HCT116 (cell line): ENCODE measurements at regions not wholly inside any gene's neighbourhood (a gene's known extent, or its start where the extent isn't known, plus 50 kb on each side); places are given as distances from the start of the nearest gene placed in this dataset.

ENCODE experiments used
- ATAC-seq: fragments of 200-7000 bp; cut with Tn5 transposase; 2 replicates; pipeline ENCODE4 v1.9.1; 2020; ENCODE audit warnings: mild to moderate bottlenecking, moderate library complexity
- BruUV-seq: library from RNA; stranded (reverse); fragments of 400-500 nt; replicated peaks from 2 replicates; lab custom pipeline; 2021; lab: Mats Ljungman, UMichigan
- CTCF ChIA-PET: fragments of 300-600 bp; sonication (Branson Sonifier 250); formaldehyde crosslinking; loops from one replicate; lab custom pipeline; 2021; ENCODE audit warnings: antibody characterized with exemption; lab: Charles Lee
- POLR2A ChIA-PET: fragments of 300-600, 350-600 bp; sonication (Branson Sonifier 250); formaldehyde crosslinking; loops from one replicate; lab custom pipeline; 2021; ENCODE audit warnings: antibody characterized with exemption; lab: Charles Lee
- RAD21 ChIA-PET, 2 experiments: fragments of 300-600 bp; sonication (Branson Sonifier 250); formaldehyde crosslinking; loops; one replicate each; lab custom pipeline; 2023; ENCODE audit warnings: low total read pairs in 2 of 2; ENCODE audit not compliant: uncharacterized antibody in 2 of 2, unreplicated experiment in 2 of 2, low non-redundant PET in 1 of 2; lab: Charles Lee
- DNase-seq: peaks from one replicate; pipeline ENCODE4 v3.0.0-alpha.2; 2010; ENCODE audit warnings: low read depth, low spot score
- H2AFZ ChIP-seq: fragments of 200-600 bp; shearing (Covaris generic), sonication (generic); 2 replicates; pipeline ENCODE4 v1.6.1; 2017; ENCODE audit warnings: low read depth, mixed run types, mixed read lengths, antibody characterized with exemption, low read length; ENCODE audit not compliant: poor library complexity, severe bottlenecking
- H3K27ac ChIP-seq: 2 replicates; pipeline ENCODE4 v1.5.1; 2012; ENCODE audit warnings: low read depth, low read length
- H3K27me3 ChIP-seq: fragments of 200-600 bp; sonication (generic); 2 replicates; pipeline ENCODE4 v1.6.1; 2016; ENCODE audit warnings: mixed run types, low read length, mixed read lengths; ENCODE audit not compliant: insufficient read depth
- H3K36me3 ChIP-seq, 2 experiments: fragments of 200-500 bp in 1 of 2; fragments of 200-600 bp in 1 of 2; sonication (Bioruptor generic) in 1 of 2; sonication (generic) in 1 of 2; 2 replicates each; pipeline versions ENCODE4 v1.5.1 to v1.6.1; 2014 to 2016; ENCODE audit warnings: low read length in 2 of 2, inconsistent platforms in 1 of 2, mixed read lengths in 1 of 2, mixed run types in 1 of 2; ENCODE audit not compliant: insufficient read depth in 2 of 2, control insufficient read depth in 1 of 2
- H3K4me1 ChIP-seq, 2 experiments: fragments of 200-600 bp in 1 of 2; sonication (generic) in 1 of 2; 2 replicates each; pipeline versions ENCODE4 v1.5.1 to v1.6.1; 2012 to 2017; ENCODE audit warnings: low read length in 2 of 2, inconsistent platforms in 1 of 2, mild to moderate bottlenecking in 1 of 2, mixed read lengths in 1 of 2, mixed run types in 1 of 2, moderate library complexity in 1 of 2; ENCODE audit not compliant: insufficient read depth in 2 of 2, control insufficient read depth in 1 of 2
- H3K4me2 ChIP-seq: fragments of 200-600 bp; sonication (generic); 2 replicates; pipeline ENCODE4 v1.6.1; 2017; ENCODE audit warnings: mixed run types, low read length, mixed read lengths
- H3K4me3 ChIP-seq, 2 experiments: fragments of 200-600 bp in 1 of 2; sonication (generic) in 1 of 2; replicated peaks in 1 of 2; 2 replicates each; pipeline ENCODE4 v1.5.1; 2011 to 2016; ENCODE audit warnings: low read length in 2 of 2, control low read depth in 1 of 2, low read depth in 1 of 2, mild to moderate bottlenecking in 1 of 2, mixed read lengths in 1 of 2, mixed run types in 1 of 2
- H3K79me2 ChIP-seq: fragments of 200-600 bp; sonication (generic); 2 replicates; pipeline ENCODE4 v1.6.1; 2017; ENCODE audit warnings: mild to moderate bottlenecking, mixed run types, low read length, moderate library complexity, mixed read lengths; ENCODE audit not compliant: insufficient read depth
- H3K9ac ChIP-seq: fragments of 200-600 bp; sonication (generic); 2 replicates; pipeline ENCODE4 v1.6.1; 2016; ENCODE audit warnings: low read length, mixed read lengths
- H3K9me2 ChIP-seq: fragments of 200-600 bp; sonication (generic), shearing (Covaris generic); 2 replicates; pipeline ENCODE4 v1.6.1; 2017; ENCODE audit warnings: mixed run types, mild to moderate bottlenecking, moderate library complexity; ENCODE audit not compliant: insufficient read depth
- H3K9me3 ChIP-seq, 2 experiments: fragments of 200-500 bp in 1 of 2; fragments of 200-600 bp in 1 of 2; sonication (Bioruptor generic) in 1 of 2; sonication (generic) in 1 of 2; 2 replicates each; pipeline ENCODE4 v1.6.1; 2014 to 2017; ENCODE audit warnings: low read length in 2 of 2, mixed read lengths in 2 of 2, inconsistent platforms in 1 of 2, low read depth in 1 of 2, mild to moderate bottlenecking in 1 of 2, mixed run types in 1 of 2, moderate library complexity in 1 of 2; ENCODE audit not compliant: control insufficient read depth in 1 of 2, insufficient read depth in 1 of 2
- H4K20me1 ChIP-seq: fragments of 200-600 bp; sonication (generic), shearing (Covaris generic); 2 replicates; pipeline ENCODE4 v1.6.1; 2017; ENCODE audit warnings: mixed run types, mild to moderate bottlenecking, moderate library complexity; ENCODE audit not compliant: insufficient read depth
- CBX3 ChIP-seq: IDR thresholded peaks from 2 replicates; pipeline ENCODE4 v1.6.1; 2012; ENCODE audit warnings: low read depth
- EGR1 ChIP-seq: IDR thresholded peaks from 2 replicates; pipeline ENCODE4 v1.6.1; 2012; ENCODE audit warnings: low read depth
- EZH2 ChIP-seq: fragments of 200-600 bp; sonication (generic); IDR thresholded peaks from 2 replicates; pipeline ENCODE4 v1.6.1; 2017; ENCODE audit warnings: antibody characterized with exemption, mixed run types
- EZH2phosphoT487 ChIP-seq: fragments of 200-600 bp; IDR thresholded peaks from 2 replicates; pipeline ENCODE4 v1.6.1; 2018; ENCODE audit warnings: antibody characterized with exemption, borderline replicate concordance
- JUND ChIP-seq: IDR thresholded peaks from 2 replicates; pipeline ENCODE4 v1.6.1; 2012
- POLR2A ChIP-seq: IDR thresholded peaks from 2 replicates; pipeline ENCODE4 v1.7.0; 2011; ENCODE audit warnings: borderline replicate concordance; ENCODE audit not compliant: insufficient read depth, insufficient read length; ENCODE audit errors: extremely low read depth
- RAD21 ChIP-seq: IDR thresholded peaks from 2 replicates; pipeline ENCODE4 v1.6.1; 2012; ENCODE audit warnings: low read depth, mild to moderate bottlenecking
- SIN3A ChIP-seq: IDR thresholded peaks from 2 replicates; pipeline ENCODE4 v1.6.1; 2012; ENCODE audit warnings: low read depth
- SP1 ChIP-seq: IDR thresholded peaks from 2 replicates; pipeline ENCODE4 v1.6.1; 2012; ENCODE audit warnings: low read depth
- YY1 ChIP-seq: IDR thresholded peaks from 2 replicates; pipeline ENCODE4 v1.6.1; 2011; ENCODE audit warnings: low read length, low read depth, moderate library complexity, mild to moderate bottlenecking; ENCODE audit not compliant: insufficient replicate concordance; ENCODE audit errors: extremely low read depth
- ZNF274 ChIP-seq: fragments of 200-500 bp; sonication (Bioruptor generic); IDR thresholded peaks from 2 replicates; pipeline ENCODE4 v1.6.1; 2014; ENCODE audit warnings: mild to moderate bottlenecking, low read depth, low read length, inconsistent platforms
- intact Hi-C: fragments of 100-400 bp; cut with micrococcal nuclease; formaldehyde crosslinking; loops from 2 replicates; pipeline ENCODE4 v1.10.0; 2022
- TF ChIP-seq, protein P1 (sequence below): IDR thresholded peaks from 2 replicates; pipeline ENCODE4 v1.6.1; 2011; ENCODE audit warnings: mild to moderate bottlenecking, low read length, moderate library complexity; ENCODE audit not compliant: insufficient replicate concordance; ENCODE audit errors: extremely low read depth
- TF ChIP-seq, protein P2 (sequence below): IDR thresholded peaks from 2 replicates; pipeline ENCODE4 v1.6.1; 2012
- TF ChIP-seq, protein P3 (sequence below): IDR thresholded peaks from 2 replicates; pipeline ENCODE4 v1.6.1; 2012
- TF ChIP-seq, protein P4 (sequence below): IDR thresholded peaks from 2 replicates; pipeline ENCODE4 v1.6.1; 2012; ENCODE audit warnings: low read depth

DNA sequence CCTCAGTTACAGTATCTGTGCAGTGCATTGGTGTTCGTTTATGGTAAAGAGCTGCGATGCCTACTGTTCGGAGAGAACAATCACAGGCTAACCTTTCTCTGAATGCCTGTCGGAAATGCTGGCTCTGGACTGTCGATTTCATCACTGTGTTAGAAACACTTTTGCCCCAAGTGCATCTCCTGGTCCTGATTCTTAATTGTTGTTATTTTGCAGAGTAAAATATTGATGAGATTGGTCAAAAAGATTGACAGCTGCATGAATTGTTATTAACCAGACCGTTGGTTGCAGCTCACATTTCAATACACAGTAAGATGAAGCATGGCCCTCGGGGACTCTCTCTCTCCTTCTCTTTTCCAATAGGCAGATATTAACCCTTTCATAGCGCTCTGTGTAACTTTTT, 557.4 kb upstream of the ADARB2 start (continued):
- no peak for TF ChIP-seq SIN3A

DNA sequence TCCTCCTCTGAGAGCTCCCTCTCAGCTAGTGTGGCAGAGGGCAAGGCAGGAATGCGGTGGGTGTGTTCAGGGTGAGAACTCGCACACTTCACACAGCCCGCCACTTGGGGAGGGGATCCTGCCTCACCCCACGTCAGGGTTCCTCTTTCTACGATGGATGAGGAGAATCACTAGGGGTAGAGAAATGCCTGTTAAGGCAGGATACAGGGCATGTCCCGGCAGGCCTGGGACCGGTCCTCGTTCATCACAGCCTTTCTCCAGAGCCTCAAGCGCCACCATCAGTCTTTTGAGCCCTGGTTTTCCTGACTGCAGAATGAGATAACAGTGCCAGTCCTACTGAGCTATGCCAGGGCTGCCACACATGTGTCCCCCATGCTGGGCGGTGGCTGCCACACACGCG, 546.7 kb upstream of the ADARB2 start:
- H3K9me2 ChIP-seq: no peaks in the 10 kb centered on the region
- ChIA-PET POLR2A (no interaction called here), RAD21 (no interaction called here), CTCF (no interaction called here)
- no peaks in the 10 kb centered on the region for H3K27me3 ChIP-seq
- no peak for ATAC-seq
- peaks cover 19 to 25% of the 10 kb centered on the region in 2 experiments; a peak in 3 of 4 replicates for H3K9me3 ChIP-seq
- no peak overlapping the region for H3K27ac ChIP-seq
- H3K4me3 ChIP-seq: no peak overlapping the region
- BruUV-seq: no TSS peak
- TF ChIP-seq RAD21: no peak
- TF ChIP-seq, protein P1, sequence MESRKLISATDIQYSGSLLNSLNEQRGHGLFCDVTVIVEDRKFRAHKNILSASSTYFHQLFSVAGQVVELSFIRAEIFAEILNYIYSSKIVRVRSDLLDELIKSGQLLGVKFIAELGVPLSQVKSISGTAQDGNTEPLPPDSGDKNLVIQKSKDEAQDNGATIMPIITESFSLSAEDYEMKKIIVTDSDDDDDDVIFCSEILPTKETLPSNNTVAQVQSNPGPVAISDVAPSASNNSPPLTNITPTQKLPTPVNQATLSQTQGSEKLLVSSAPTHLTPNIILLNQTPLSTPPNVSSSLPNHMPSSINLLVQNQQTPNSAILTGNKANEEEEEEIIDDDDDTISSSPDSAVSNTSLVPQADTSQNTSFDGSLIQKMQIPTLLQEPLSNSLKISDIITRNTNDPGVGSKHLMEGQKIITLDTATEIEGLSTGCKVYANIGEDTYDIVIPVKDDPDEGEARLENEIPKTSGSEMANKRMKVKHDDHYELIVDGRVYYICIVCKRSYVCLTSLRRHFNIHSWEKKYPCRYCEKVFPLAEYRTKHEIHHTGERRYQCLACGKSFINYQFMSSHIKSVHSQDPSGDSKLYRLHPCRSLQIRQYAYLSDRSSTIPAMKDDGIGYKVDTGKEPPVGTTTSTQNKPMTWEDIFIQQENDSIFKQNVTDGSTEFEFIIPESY: no peak
- H4K20me1 ChIP-seq: no peaks in the 10 kb centered on the region
- no peak overlapping the region for H2AFZ ChIP-seq
- H3K4me1 ChIP-seq: no peaks in the 10 kb centered on the region
- H3K9ac ChIP-seq: no peak overlapping the region
- H3K4me2 ChIP-seq: no peak overlapping the region
- H3K79me2 ChIP-seq: no peaks in the 10 kb centered on the region
- no peak for DNase-seq
- H3K36me3 ChIP-seq: no peaks in the 10 kb centered on the region
- intact Hi-C loops: no loop called here

DNA sequence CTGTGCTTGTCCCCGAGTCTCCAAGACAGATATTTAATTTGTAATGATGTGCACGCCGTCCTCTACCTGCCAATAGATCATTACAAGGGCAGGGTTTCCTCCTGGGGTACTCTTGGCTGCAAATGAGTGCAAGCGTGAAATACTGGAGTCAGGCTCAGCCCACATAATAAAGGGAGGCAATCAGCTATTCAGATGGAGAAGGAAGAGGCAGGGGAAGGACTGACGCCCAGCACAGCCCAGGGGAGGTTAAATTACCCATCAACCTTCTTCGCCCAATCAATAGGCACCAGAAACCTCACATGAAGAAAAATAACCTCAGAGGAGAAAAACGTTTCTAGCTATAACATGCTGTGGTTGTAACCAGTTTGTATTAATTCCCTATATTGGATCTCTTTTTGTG, 544.9 kb upstream of the ADARB2 start:
- RAD21 ChIA-PET: no interaction called here
- no peaks in the 10 kb centered on the region for H3K9me2 ChIP-seq
- CTCF ChIA-PET: no interaction called here
- TF ChIP-seq EZH2phosphoT487 (no peak), ZNF274 (no peak), YY1 (no peak), SIN3A (no peak), POLR2A (no peak), EZH2 (no peak), SP1 (no peak), CBX3 (no peak), EGR1 (no peak), JUND (no peak)
- TF ChIP-seq, protein P2, sequence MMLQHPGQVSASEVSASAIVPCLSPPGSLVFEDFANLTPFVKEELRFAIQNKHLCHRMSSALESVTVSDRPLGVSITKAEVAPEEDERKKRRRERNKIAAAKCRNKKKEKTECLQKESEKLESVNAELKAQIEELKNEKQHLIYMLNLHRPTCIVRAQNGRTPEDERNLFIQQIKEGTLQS: no peak
- TF ChIP-seq, protein P3, sequence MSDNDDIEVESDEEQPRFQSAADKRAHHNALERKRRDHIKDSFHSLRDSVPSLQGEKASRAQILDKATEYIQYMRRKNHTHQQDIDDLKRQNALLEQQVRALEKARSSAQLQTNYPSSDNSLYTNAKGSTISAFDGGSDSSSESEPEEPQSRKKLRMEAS: no peak
- TF ChIP-seq, protein P4, sequence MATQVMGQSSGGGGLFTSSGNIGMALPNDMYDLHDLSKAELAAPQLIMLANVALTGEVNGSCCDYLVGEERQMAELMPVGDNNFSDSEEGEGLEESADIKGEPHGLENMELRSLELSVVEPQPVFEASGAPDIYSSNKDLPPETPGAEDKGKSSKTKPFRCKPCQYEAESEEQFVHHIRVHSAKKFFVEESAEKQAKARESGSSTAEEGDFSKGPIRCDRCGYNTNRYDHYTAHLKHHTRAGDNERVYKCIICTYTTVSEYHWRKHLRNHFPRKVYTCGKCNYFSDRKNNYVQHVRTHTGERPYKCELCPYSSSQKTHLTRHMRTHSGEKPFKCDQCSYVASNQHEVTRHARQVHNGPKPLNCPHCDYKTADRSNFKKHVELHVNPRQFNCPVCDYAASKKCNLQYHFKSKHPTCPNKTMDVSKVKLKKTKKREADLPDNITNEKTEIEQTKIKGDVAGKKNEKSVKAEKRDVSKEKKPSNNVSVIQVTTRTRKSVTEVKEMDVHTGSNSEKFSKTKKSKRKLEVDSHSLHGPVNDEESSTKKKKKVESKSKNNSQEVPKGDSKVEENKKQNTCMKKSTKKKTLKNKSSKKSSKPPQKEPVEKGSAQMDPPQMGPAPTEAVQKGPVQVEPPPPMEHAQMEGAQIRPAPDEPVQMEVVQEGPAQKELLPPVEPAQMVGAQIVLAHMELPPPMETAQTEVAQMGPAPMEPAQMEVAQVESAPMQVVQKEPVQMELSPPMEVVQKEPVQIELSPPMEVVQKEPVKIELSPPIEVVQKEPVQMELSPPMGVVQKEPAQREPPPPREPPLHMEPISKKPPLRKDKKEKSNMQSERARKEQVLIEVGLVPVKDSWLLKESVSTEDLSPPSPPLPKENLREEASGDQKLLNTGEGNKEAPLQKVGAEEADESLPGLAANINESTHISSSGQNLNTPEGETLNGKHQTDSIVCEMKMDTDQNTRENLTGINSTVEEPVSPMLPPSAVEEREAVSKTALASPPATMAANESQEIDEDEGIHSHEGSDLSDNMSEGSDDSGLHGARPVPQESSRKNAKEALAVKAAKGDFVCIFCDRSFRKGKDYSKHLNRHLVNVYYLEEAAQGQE: no peak

More for the DNA sequence above, 544.9 kb upstream of the ADARB2 start:
- H3K4me3 ChIP-seq: no peak overlapping the region
- POLR2A ChIA-PET: no interaction called here
- no peaks in the 10 kb centered on the region for H3K27me3 ChIP-seq
- no TSS peak for BruUV-seq
- no peaks in the 10 kb centered on the region for H3K4me1 ChIP-seq
- H3K27ac ChIP-seq: no peak overlapping the region
- no peak overlapping the region for H3K9ac ChIP-seq
- no peak overlapping the region for H3K4me2 ChIP-seq
- intact Hi-C loops: no loop called here
- H3K79me2 ChIP-seq: no peaks in the 10 kb centered on the region
- H2AFZ ChIP-seq: no peak overlapping the region
- no peaks in the 10 kb centered on the region for H4K20me1 ChIP-seq
- DNase-seq (no peak), ATAC-seq (no peak)
- H3K9me3 ChIP-seq: peaks cover 17 to 23% of the 10 kb centered on the region in 2 experiments; a peak in 3 of 4 replicates
- no peaks in the 10 kb centered on the region for H3K36me3 ChIP-seq
